ENCODE measurements at regions not wholly inside any gene's neighbourhood (a gene's known extent, or its start where the extent isn't known, plus 50 kb on each side); places are given as distances from the start of the nearest gene placed in this dataset.
"Not testable (repeated sequence)": the region's sequence is repeated elsewhere in the genome, so short reads cannot be mapped to it uniquely, and the experiment has no call there.

- H3K4me3 ChIP-seq (ENCODE audit: low read depth, low read length): no peak overlapping the region
- no peak for DNase-seq (ENCODE audit: low read depth, low spot score)
- TF ChIP-seq, protein P1, sequence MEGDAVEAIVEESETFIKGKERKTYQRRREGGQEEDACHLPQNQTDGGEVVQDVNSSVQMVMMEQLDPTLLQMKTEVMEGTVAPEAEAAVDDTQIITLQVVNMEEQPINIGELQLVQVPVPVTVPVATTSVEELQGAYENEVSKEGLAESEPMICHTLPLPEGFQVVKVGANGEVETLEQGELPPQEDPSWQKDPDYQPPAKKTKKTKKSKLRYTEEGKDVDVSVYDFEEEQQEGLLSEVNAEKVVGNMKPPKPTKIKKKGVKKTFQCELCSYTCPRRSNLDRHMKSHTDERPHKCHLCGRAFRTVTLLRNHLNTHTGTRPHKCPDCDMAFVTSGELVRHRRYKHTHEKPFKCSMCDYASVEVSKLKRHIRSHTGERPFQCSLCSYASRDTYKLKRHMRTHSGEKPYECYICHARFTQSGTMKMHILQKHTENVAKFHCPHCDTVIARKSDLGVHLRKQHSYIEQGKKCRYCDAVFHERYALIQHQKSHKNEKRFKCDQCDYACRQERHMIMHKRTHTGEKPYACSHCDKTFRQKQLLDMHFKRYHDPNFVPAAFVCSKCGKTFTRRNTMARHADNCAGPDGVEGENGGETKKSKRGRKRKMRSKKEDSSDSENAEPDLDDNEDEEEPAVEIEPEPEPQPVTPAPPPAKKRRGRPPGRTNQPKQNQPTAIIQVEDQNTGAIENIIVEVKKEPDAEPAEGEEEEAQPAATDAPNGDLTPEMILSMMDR (IDR thresholded peaks at IDR 0.05; ENCODE audit: low read depth, low read length): no peak
- in situ Hi-C loops (cut with HindIII; ENCODE audit: low sequenced_read_pairs): no loop called here
These were observed 365.7 kb upstream of the TPM1 start for GRCh38 chr15:62676891-62677290.

GRCh38 chr15:62681939-62682896, 360.3 kb upstream of the TPM1 start:
- TF ChIP-seq, protein P1 (IDR thresholded peaks at IDR 0.05; ENCODE audit: low read depth, low read length): no peak
- in situ Hi-C loops (cut with HindIII; ENCODE audit: low sequenced_read_pairs): no loop called here
- no peak overlapping the region for H3K4me3 ChIP-seq (ENCODE audit: low read depth, low read length)
- no peak for DNase-seq (ENCODE audit: low read depth, low spot score)

GRCh38 chr15:62683192-62683591, 359.4 kb upstream of the TPM1 start:
- H3K4me3 ChIP-seq (ENCODE audit: low read depth, low read length); DNase-seq (ENCODE audit: low read depth, low spot score); in situ Hi-C loops (cut with HindIII; ENCODE audit: low sequenced_read_pairs): not testable (repeated sequence)

DNA sequence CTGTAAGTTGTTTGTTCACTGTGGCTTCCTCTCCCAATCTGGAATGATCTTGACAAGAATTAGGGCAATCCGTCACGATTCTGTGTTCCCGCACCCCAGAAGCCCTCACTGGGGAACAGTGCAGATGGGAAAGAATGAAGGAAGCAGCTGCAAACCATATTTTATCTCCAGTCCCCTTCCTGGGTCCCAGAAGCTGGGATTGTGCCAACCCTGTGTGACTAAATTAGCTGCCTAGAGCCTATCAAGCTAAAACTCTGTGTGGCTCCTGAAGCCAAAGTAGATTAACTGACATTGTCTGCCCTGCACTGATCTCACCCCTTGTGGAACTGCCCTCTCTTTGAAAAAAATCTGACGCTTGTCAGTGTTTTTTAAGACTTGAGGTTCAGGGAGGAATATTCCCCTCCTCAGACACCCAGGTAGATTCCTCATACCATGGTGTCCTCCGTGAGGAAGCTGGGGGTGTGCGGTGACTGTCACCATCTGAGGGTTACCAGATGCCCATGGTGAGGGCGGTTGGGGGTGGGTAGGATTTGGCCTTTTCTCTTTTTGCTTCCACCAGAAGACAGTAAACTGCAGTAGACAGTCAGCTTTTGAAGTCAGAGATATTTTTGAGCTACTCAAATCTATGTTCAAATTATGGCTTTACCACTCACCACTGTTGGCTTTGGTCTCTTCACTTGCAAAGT, 358.3 kb upstream of the TPM1 start:
- TF ChIP-seq, protein P1 (IDR thresholded peaks at IDR 0.05; ENCODE audit: low read depth, low read length): no peak
- no peak for DNase-seq (ENCODE audit: low read depth, low spot score)
- H3K4me3 ChIP-seq (ENCODE audit: low read depth, low read length): no peak overlapping the region
- in situ Hi-C loops (cut with HindIII; ENCODE audit: low sequenced_read_pairs): no loop called here

DNA sequence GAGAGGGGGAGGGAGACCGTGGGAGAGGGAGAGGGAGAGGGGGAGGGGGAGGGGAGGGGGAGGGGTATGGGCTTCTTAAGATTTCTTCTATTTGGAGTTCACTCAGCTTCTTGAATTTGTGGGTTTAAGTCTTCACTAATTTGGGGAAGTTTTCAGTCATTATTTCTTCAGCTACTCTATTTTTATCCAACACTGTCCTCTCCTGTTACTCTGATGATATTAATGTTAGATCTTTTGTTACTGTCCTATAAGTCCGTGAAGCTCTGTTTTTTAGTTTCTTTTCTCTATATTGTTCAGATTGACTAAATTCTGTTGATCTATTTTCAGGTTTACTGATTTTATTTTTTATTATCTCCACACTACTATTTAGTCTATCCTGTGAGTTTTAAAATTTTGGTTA, 351.5 kb upstream of the TPM1 start:
- in situ Hi-C loops (cut with HindIII; ENCODE audit: low sequenced_read_pairs): no loop called here
- H3K4me3 ChIP-seq (ENCODE audit: low read depth, low read length): no peak overlapping the region
- DNase-seq (ENCODE audit: low read depth, low spot score): no peak
- TF ChIP-seq, protein P1 (IDR thresholded peaks at IDR 0.05; ENCODE audit: low read depth, low read length): no peak

GRCh38 chr15:62697636-62698035, 344.9 kb upstream of the TPM1 start:
- no peak overlapping the region for H3K4me3 ChIP-seq (ENCODE audit: low read depth, low read length)
- DNase-seq (ENCODE audit: low read depth, low spot score): no peak
- in situ Hi-C loops (cut with HindIII; ENCODE audit: low sequenced_read_pairs): no loop called here
- TF ChIP-seq, protein P1 (IDR thresholded peaks at IDR 0.05; ENCODE audit: low read depth, low read length): no peak

GRCh38 chr15:62698646-62699045, 343.9 kb upstream of the TPM1 start:
- H3K4me3 ChIP-seq (ENCODE audit: low read depth, low read length): no peak overlapping the region
- TF ChIP-seq, protein P1 (IDR thresholded peaks at IDR 0.05; ENCODE audit: low read depth, low read length): no peak
- DNase-seq (ENCODE audit: low read depth, low spot score): no peak
- in situ Hi-C loops (cut with HindIII; ENCODE audit: low sequenced_read_pairs): no loop called here

Measured in astrocyte of the spinal cord (primary cell).